ENCODE measurements at regions not wholly inside any gene's neighbourhood (a gene's known extent, or its start where the extent isn't known, plus 50 kb on each side); places are given as distances from the start of the nearest gene placed in this dataset.

DNA sequence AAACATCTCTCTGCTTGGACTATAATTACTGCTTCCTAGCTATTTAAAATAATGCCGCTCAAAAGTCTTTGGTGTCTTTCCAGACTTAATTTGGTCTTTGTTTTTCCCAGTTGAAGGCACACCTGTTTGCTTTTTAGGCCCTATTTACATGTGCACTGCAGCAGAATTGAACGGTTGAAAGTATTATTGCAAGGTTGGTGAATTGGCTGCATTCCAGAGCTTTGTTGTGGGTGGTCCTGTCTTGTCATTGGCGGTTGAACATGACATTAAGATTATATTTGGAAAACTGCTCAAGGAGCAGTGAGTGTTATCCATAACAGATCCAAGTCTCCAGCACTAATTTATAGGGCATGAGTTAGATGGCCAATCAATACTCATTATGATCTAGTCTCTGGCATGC lies 656.3 kb downstream of the PTPRC start:
- no peaks in the 10 kb centered on the region for H3K27me3 ChIP-seq (ENCODE audit: insufficient read depth, poor library complexity, severe bottlenecking)
- no peak for DNase-seq (ENCODE audit: low read depth in 1 of 2, low spot score in 1 of 2)
- TF ChIP-seq, protein P1, sequence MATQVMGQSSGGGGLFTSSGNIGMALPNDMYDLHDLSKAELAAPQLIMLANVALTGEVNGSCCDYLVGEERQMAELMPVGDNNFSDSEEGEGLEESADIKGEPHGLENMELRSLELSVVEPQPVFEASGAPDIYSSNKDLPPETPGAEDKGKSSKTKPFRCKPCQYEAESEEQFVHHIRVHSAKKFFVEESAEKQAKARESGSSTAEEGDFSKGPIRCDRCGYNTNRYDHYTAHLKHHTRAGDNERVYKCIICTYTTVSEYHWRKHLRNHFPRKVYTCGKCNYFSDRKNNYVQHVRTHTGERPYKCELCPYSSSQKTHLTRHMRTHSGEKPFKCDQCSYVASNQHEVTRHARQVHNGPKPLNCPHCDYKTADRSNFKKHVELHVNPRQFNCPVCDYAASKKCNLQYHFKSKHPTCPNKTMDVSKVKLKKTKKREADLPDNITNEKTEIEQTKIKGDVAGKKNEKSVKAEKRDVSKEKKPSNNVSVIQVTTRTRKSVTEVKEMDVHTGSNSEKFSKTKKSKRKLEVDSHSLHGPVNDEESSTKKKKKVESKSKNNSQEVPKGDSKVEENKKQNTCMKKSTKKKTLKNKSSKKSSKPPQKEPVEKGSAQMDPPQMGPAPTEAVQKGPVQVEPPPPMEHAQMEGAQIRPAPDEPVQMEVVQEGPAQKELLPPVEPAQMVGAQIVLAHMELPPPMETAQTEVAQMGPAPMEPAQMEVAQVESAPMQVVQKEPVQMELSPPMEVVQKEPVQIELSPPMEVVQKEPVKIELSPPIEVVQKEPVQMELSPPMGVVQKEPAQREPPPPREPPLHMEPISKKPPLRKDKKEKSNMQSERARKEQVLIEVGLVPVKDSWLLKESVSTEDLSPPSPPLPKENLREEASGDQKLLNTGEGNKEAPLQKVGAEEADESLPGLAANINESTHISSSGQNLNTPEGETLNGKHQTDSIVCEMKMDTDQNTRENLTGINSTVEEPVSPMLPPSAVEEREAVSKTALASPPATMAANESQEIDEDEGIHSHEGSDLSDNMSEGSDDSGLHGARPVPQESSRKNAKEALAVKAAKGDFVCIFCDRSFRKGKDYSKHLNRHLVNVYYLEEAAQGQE (IDR thresholded peaks at IDR 0.05; ENCODE audit: insufficient replicate concordance, low read depth): no peak
- TF ChIP-seq, protein P2, sequence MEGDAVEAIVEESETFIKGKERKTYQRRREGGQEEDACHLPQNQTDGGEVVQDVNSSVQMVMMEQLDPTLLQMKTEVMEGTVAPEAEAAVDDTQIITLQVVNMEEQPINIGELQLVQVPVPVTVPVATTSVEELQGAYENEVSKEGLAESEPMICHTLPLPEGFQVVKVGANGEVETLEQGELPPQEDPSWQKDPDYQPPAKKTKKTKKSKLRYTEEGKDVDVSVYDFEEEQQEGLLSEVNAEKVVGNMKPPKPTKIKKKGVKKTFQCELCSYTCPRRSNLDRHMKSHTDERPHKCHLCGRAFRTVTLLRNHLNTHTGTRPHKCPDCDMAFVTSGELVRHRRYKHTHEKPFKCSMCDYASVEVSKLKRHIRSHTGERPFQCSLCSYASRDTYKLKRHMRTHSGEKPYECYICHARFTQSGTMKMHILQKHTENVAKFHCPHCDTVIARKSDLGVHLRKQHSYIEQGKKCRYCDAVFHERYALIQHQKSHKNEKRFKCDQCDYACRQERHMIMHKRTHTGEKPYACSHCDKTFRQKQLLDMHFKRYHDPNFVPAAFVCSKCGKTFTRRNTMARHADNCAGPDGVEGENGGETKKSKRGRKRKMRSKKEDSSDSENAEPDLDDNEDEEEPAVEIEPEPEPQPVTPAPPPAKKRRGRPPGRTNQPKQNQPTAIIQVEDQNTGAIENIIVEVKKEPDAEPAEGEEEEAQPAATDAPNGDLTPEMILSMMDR (IDR thresholded peaks at IDR 0.05; ENCODE audit: insufficient read depth, low read length): no peak
- TF ChIP-seq GABPA (IDR thresholded peaks at IDR 0.05; ENCODE audit: low read depth) (no peak), POLR2AphosphoS5 (IDR thresholded peaks at IDR 0.05; ENCODE audit: low read depth) (no peak), SPI1 (IDR thresholded peaks at IDR 0.05; ENCODE audit: borderline replicate concordance, low read depth) (no peak)
- no peak overlapping the region for H3K27ac ChIP-seq (replicated peaks)
- H3K4me3 ChIP-seq (replicated peaks; ENCODE audit: insufficient read depth, low read length): no peak overlapping the region

DNA sequence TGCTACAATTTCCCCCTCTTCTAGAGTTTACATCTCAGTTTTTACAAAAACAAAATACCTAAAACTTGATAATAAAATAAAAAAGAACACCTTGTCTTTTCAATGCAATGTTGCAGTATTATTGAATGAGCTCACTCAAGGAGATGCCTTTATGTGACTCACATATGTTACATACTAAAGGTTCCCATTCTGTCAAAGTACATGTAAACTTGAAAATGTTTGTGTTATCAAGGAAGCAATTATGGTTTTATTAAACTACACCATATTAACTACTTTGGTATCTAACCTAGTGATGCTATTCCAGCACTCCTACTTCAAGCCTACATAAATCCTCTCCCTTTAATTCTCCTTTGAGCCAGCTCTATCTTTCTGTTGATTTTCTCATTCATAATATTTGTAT lies 658.3 kb downstream of the PTPRC start:
- H3K27me3 ChIP-seq (ENCODE audit: insufficient read depth, poor library complexity, severe bottlenecking): no peaks in the 10 kb centered on the region
- TF ChIP-seq SPI1 (IDR thresholded peaks at IDR 0.05; ENCODE audit: borderline replicate concordance, low read depth): no peak
- TF ChIP-seq, protein P2 (IDR thresholded peaks at IDR 0.05; ENCODE audit: insufficient read depth, low read length): no peak
- H3K4me3 ChIP-seq (replicated peaks; ENCODE audit: insufficient read depth, low read length): no peak overlapping the region
- DNase-seq (ENCODE audit: low read depth in 1 of 2, low spot score in 1 of 2): no peak
- no peak overlapping the region for H3K27ac ChIP-seq (replicated peaks)

- H3K27ac ChIP-seq (replicated peaks): no peak overlapping the region
- no peak for DNase-seq (ENCODE audit: low read depth in 1 of 2, low spot score in 1 of 2)
- no peaks in the 10 kb centered on the region for H3K27me3 ChIP-seq (ENCODE audit: insufficient read depth, poor library complexity, severe bottlenecking)
- TF ChIP-seq, protein P2 (IDR thresholded peaks at IDR 0.05; ENCODE audit: insufficient read depth, low read length): no peak
- no peak for TF ChIP-seq SPI1 (IDR thresholded peaks at IDR 0.05; ENCODE audit: borderline replicate concordance, low read depth)
- TF ChIP-seq POLR2AphosphoS5 (IDR thresholded peaks at IDR 0.05; ENCODE audit: low read depth): no peak
- TF ChIP-seq, protein P1 (IDR thresholded peaks at IDR 0.05; ENCODE audit: insufficient replicate concordance, low read depth): no peak
- no peak for TF ChIP-seq GABPA (IDR thresholded peaks at IDR 0.05; ENCODE audit: low read depth)
- H3K4me3 ChIP-seq (replicated peaks; ENCODE audit: insufficient read depth, low read length): no peak overlapping the region
These were observed 659.0 kb downstream of the PTPRC start for GRCh38 chr1:199297887-199298286.

DNA sequence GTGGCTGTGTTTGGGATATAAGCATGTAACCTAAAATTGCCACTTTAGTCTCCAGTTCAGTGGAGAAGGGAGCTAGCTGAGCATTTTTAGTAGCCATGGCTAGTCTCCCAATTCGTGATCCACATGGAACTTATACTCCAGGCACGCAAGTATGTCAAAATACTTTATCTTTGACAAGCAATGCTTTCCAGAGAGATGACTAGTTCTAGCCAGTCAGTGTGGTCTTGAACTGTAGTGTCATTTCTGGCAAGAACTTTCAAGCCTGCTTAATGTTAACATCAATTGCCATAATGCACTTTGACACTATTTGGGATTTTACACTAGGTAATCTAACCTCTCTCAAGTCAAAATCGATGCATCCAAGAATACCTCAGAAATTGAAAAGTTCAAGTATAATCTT lies 660.0 kb downstream of the PTPRC start:
- no peak overlapping the region for H3K4me3 ChIP-seq (replicated peaks; ENCODE audit: insufficient read depth, low read length)
- H3K27ac ChIP-seq (replicated peaks): no peak overlapping the region
- no peaks in the 10 kb centered on the region for H3K27me3 ChIP-seq (ENCODE audit: insufficient read depth, poor library complexity, severe bottlenecking)
- TF ChIP-seq, protein P1 (IDR thresholded peaks at IDR 0.05; ENCODE audit: insufficient replicate concordance, low read depth): no peak
- TF ChIP-seq, protein P2 (IDR thresholded peaks at IDR 0.05; ENCODE audit: insufficient read depth, low read length): no peak
- no peak for DNase-seq (ENCODE audit: low read depth in 1 of 2, low spot score in 1 of 2)

Measured in HL-60 (cell line).